ENCODE measurements at regions not wholly inside any gene's neighbourhood (a gene's known extent, or its start where the extent isn't known, plus 50 kb on each side); places are given as distances from the start of the nearest gene placed in this dataset.

- no peak overlapping the region for H3K27ac ChIP-seq (ENCODE audit: low read depth in 2 of 2, low read length in 2 of 2)
- no peak overlapping the region for H3K9ac ChIP-seq (ENCODE audit: low read depth in 1 of 2, low read length in 2 of 2)
- H3K27me3 ChIP-seq (ENCODE audit: control insufficient read depth in 2 of 2, insufficient read depth in 2 of 2, low read length in 2 of 2), result no peaks in the 10 kb centered on the region
- no peaks in the 10 kb centered on the region for H3K4me1 ChIP-seq (ENCODE audit: control insufficient read depth in 2 of 2, insufficient read depth in 2 of 2, low read length in 2 of 2)
- no peak overlapping the region for H3K4me3 ChIP-seq (ENCODE audit: low read length in 2 of 2)
- H3K9me3 ChIP-seq (ENCODE audit: control insufficient read depth in 2 of 2, low read length in 2 of 2), result no peaks in the 10 kb centered on the region
- H3K36me3 ChIP-seq (ENCODE audit: control insufficient read depth in 2 of 2, insufficient read depth in 2 of 2, low read length in 2 of 2), result no peaks in the 10 kb centered on the region
Observed at GRCh38 chr11:70024773-70025045, 53.4 kb upstream of the ANO1 start.

DNA sequence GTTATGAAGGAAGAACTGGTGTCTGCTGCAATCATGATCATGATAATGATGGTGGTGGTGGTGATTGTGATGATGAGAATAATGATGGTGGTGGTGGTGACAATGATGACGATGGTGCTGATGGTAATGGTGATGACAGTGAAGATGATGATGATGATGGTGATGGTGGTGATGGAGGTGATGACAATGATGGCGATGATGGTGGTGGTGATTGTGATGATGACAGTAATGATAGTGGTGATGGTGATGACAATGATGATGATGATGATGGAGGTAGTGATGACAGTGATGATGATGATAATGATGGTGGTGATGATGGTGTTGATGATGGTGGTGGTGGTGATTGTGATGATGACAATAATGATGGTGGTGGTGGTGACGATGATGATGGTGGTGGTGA lies 52.8 kb upstream of the ANO1 start:
- no peaks in the 10 kb centered on the region for H3K27me3 ChIP-seq (ENCODE audit: control insufficient read depth in 2 of 2, insufficient read depth in 2 of 2, low read length in 2 of 2)
- H3K36me3 ChIP-seq (ENCODE audit: control insufficient read depth in 2 of 2, insufficient read depth in 2 of 2, low read length in 2 of 2), result no peaks in the 10 kb centered on the region
- H3K4me3 ChIP-seq (ENCODE audit: low read length in 2 of 2), result no peak overlapping the region
- no peak overlapping the region for H3K9ac ChIP-seq (ENCODE audit: low read depth in 1 of 2, low read length in 2 of 2)
- H3K27ac ChIP-seq (ENCODE audit: low read depth in 2 of 2, low read length in 2 of 2), result no peak overlapping the region
- H3K4me1 ChIP-seq (ENCODE audit: control insufficient read depth in 2 of 2, insufficient read depth in 2 of 2, low read length in 2 of 2), result no peaks in the 10 kb centered on the region
- H3K9me3 ChIP-seq (ENCODE audit: control insufficient read depth in 2 of 2, low read length in 2 of 2), result no peaks in the 10 kb centered on the region

DNA sequence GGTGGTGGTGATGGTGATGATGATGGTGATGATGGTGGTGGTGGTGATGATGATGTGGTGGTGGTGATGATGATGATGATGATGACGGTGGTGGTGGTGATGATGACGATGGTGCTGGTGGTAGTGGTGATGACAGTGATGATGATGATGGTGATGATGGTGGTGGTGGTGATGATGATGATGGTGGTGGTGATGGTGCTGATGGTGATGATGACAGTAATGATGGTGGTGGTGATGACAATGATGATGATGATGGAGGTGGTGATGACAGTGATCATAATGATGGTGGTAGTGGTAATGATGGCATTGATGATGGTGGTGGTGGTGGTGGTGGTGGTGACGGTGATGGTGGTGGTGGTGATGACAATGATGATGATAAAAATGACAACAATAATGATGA lies 52.1 kb upstream of the ANO1 start:
- H3K9ac ChIP-seq (ENCODE audit: low read depth in 1 of 2, low read length in 2 of 2), result no peak overlapping the region
- H3K4me1 ChIP-seq (ENCODE audit: control insufficient read depth in 2 of 2, insufficient read depth in 2 of 2, low read length in 2 of 2), result no peaks in the 10 kb centered on the region
- H3K4me3 ChIP-seq (ENCODE audit: low read length in 2 of 2), result no peak overlapping the region
- no peak overlapping the region for H3K27ac ChIP-seq (ENCODE audit: low read depth in 2 of 2, low read length in 2 of 2)
- H3K27me3 ChIP-seq (ENCODE audit: control insufficient read depth in 2 of 2, insufficient read depth in 2 of 2, low read length in 2 of 2), result no peaks in the 10 kb centered on the region
- no peaks in the 10 kb centered on the region for H3K9me3 ChIP-seq (ENCODE audit: control insufficient read depth in 2 of 2, low read length in 2 of 2)
- H3K36me3 ChIP-seq (ENCODE audit: control insufficient read depth in 2 of 2, insufficient read depth in 2 of 2, low read length in 2 of 2), result no peaks in the 10 kb centered on the region

- Histone ChIP-seq H3K4me1 (ENCODE audit: control insufficient read depth in 2 of 2, insufficient read depth in 2 of 2, low read length in 2 of 2) (no peaks in the 10 kb centered on the region), H3K36me3 (ENCODE audit: control insufficient read depth in 2 of 2, insufficient read depth in 2 of 2, low read length in 2 of 2) (no peaks in the 10 kb centered on the region), H3K9ac (ENCODE audit: low read depth in 1 of 2, low read length in 2 of 2) (no peak overlapping the region), H3K9me3 (ENCODE audit: control insufficient read depth in 2 of 2, low read length in 2 of 2) (no peaks in the 10 kb centered on the region), H3K27me3 (ENCODE audit: control insufficient read depth in 2 of 2, insufficient read depth in 2 of 2, low read length in 2 of 2) (no peaks in the 10 kb centered on the region), H3K4me3 (ENCODE audit: low read length in 2 of 2) (no peak overlapping the region), H3K27ac (ENCODE audit: low read depth in 2 of 2, low read length in 2 of 2) (no peak overlapping the region)
Observed at GRCh38 chr11:70026726-70027125, 51.4 kb upstream of the ANO1 start.

GRCh38 chr11:70027451-70027850 lies 50.7 kb upstream of the ANO1 start:
- Histone ChIP-seq H3K9me3 (ENCODE audit: control insufficient read depth in 2 of 2, low read length in 2 of 2) (no peaks in the 10 kb centered on the region), H3K27me3 (ENCODE audit: control insufficient read depth in 2 of 2, insufficient read depth in 2 of 2, low read length in 2 of 2) (no peaks in the 10 kb centered on the region), H3K4me1 (ENCODE audit: control insufficient read depth in 2 of 2, insufficient read depth in 2 of 2, low read length in 2 of 2) (no peaks in the 10 kb centered on the region), H3K4me3 (ENCODE audit: low read length in 2 of 2) (no peak overlapping the region), H3K27ac (ENCODE audit: low read depth in 2 of 2, low read length in 2 of 2) (no peak overlapping the region), H3K36me3 (ENCODE audit: control insufficient read depth in 2 of 2, insufficient read depth in 2 of 2, low read length in 2 of 2) (no peaks in the 10 kb centered on the region), H3K9ac (ENCODE audit: low read depth in 1 of 2, low read length in 2 of 2) (no peak overlapping the region)

DNA sequence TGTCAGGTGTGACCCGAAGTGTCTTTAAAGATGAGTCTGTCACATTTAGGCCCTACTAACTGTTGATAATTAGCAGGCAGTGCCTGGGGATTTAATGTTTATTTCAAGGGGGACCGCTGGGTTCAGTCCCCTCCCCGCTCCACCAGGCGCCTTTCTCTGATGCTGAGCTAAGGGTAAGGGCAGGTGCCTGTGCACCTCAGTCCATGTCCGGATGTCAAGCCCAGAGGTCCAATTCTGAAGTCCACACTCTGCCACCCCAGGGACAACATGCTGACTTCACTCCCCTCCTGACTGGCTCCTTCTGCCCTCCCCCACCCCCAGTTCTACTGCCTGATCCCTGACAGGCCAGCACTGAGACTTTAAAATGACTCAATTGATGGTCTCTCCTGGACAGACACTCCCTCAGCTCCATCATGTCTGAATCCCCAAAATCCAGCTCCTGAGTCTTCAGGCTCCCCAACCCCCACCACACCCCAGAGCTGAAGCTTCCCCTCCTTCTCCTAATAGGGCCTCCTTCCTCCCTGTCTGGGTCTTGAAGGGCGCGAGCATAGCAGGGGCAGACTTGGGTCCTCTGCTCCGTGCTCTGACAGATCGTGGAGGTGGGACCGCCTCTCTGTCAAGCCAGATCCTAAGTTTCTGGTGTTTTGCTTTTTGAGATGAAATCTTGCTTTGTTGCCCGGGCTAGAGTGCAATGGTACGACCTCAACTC lies 49.8 kb upstream of the ANO1 start:
- Histone ChIP-seq H3K9me3 (ENCODE audit: control insufficient read depth in 2 of 2, low read length in 2 of 2) (no peaks in the 10 kb centered on the region), H3K4me1 (ENCODE audit: control insufficient read depth in 2 of 2, insufficient read depth in 2 of 2, low read length in 2 of 2) (no peaks in the 10 kb centered on the region), H3K27ac (ENCODE audit: low read depth in 2 of 2, low read length in 2 of 2) (no peak overlapping the region)

More for the DNA sequence above, 49.8 kb upstream of the ANO1 start:
- no peak overlapping the region for H3K9ac ChIP-seq (ENCODE audit: low read depth in 1 of 2, low read length in 2 of 2)
- H3K27me3 ChIP-seq (ENCODE audit: control insufficient read depth in 2 of 2, insufficient read depth in 2 of 2, low read length in 2 of 2), result no peaks in the 10 kb centered on the region
- no peak overlapping the region for H3K4me3 ChIP-seq (ENCODE audit: low read length in 2 of 2)
- no peaks in the 10 kb centered on the region for H3K36me3 ChIP-seq (ENCODE audit: control insufficient read depth in 2 of 2, insufficient read depth in 2 of 2, low read length in 2 of 2)
